ENCODE measurements at regions not wholly inside any gene's neighbourhood (a gene's known extent, or its start where the extent isn't known, plus 50 kb on each side); places are given as distances from the start of the nearest gene placed in this dataset.

DNA sequence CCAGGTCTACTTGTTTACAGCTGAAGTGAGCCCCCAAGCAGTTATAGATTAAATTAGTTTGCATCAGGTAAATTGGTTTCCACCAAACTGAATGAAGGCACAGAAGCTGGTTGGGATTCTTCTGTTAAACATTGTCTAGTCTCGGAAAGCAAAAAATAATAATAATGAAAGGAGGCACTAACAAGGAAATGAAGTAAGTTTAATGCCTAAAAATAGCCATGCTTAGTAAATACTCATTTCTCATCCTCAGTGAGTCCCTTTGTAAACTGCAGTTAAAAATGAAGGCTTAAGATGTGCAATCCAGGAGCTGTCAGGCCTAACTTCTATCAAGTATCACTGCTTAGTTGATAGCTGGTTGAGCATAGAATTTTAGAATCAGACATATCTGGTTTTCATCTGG lies 113.5 kb downstream of the BTG1 start:
- DNase-seq (ENCODE audit: low read depth in 3 of 3), result no peak

DNA sequence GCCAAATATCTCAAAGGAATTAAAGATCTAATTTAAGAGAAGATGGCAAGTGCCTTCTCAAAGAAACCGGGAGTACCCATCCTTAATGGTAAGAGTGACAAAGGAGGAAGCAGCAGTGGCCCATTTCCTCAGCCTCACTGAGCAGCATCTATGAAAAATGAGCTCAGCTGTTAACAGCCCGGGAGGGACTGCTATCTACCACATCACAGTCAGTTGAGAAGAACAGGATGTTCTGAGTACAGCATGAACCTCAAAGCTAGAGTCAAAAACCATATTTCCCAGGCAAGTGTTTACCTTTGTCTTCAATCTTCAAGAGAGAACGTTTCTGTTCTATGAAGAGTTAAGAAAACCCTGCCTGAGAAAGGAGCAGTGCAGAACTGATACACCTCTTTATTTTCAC lies 115.0 kb downstream of the BTG1 start:
- DNase-seq (ENCODE audit: low read depth in 3 of 3), result peak in 1 of 3 donors; percentile 16

DNA sequence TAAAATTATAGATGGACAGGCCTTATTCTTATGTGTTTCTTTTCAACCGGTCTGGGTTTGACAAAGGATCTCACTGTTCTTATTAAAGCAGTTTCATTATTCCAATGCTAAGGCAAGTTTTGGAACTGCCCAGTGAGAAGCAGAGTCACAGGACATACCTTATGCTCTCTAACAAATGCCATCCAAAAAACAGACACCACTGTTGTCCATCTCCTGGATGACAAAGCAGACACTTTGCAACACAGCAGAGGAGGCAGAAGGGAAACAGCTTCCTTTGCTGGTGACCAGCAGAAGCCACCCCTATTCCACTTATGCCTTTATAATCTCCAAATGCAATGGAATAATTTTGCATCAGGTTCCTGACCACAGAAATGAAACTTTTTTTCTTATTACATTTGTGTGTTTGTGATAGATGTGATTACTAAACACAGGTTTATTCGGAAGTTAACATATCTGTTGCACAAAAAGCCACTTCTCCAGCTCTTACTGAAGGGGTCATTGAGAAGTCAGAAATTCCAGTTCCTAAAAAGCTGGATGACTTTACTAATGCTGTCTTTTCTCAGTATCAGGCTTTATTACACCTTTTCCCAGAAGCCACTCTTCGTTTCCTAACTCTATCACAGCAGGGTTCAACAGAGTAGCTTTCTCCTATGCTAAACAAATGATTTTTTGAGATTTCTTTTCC lies 115.6 kb downstream of the BTG1 start:
- no peak for DNase-seq (ENCODE audit: low read depth in 3 of 3)

DNA sequence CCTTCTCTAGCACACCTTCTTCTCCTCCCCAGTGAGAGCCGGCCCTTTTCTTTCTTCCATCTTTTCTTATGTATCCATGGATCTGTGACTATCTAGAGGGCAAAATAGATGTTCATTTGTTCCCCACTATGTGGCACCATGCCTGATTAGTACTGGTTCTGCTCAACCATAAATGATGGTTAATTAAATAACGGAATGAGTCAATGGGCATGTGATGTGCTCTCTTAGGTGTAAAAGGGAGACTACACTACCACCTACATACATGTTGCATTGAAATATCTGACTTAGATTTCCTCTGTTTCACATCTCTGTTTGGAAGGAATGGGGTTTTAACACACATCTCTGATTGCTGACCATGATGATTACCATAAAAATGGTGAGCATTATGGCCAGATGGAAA lies 116.5 kb downstream of the BTG1 start:
- no peak for DNase-seq (ENCODE audit: low read depth in 3 of 3)

DNA sequence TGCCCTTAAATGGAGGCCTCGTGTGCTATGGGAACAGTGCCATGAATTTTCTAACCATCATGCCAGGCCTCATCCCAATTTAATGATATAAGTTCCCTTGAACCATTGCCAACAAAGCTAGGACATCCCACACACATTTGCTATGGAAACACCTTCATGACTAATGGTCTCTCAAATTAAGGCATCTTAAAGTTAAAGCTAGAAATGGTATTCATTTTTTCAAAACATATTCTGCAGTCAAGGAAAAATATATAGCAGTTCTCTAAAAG lies 117.3 kb downstream of the BTG1 start:
- DNase-seq (ENCODE audit: low read depth in 3 of 3), result no peak

DNA sequence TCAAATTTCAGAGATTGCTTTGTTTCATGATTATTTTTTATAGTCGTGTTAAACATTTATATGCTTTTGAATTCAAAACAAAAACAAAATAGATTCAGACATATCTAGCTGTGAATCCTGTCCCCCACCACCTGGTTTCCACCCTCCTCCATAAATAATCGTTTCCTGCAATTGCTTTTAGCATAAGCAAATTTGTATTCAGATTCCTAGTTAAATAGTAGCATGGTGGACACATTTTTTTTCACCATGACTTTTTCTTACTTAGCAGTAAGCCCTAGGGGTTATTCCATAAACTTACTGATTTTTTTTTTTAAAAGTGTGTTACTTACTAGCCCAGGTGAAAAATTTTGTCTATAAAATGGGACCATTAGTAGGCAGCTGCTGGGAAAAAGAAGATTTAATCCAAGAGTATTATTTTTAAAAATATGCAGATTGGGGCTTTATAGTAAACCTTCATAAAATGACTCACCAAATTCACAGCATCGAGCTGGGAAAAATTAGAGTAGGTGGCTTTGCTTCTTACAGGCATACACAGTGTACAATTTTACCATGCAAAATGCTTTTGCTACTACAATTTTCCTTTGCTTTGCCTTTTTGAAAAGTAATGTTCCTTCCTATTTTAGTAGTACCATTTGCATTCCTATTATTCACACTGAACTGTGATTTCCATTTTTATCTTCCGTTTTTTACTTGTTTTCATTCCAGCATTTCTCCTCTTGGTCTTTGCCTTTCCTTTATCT lies 117.8 kb downstream of the BTG1 start:
- DNase-seq (ENCODE audit: low read depth in 3 of 3), result no peak

DNA sequence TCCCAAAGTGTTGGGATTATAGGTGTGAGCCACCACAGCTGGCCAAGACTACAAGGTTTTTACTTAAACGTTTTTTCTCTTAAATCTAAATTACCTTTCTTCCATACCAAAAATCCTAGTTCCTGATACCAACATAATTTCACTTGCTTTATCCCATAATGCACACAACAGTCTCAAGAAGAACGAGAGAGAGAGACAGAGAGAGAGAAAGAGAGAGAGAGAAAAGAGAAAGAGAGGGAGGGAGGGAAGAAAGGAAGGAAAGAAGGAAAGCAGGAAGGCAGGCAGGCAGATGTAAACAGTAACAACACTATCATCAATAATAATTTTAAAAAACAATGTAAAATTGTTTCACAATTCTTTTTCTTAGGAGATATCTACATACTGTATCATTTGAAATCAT lies 118.4 kb downstream of the BTG1 start:
- no peak for DNase-seq (ENCODE audit: low read depth in 3 of 3)

DNA sequence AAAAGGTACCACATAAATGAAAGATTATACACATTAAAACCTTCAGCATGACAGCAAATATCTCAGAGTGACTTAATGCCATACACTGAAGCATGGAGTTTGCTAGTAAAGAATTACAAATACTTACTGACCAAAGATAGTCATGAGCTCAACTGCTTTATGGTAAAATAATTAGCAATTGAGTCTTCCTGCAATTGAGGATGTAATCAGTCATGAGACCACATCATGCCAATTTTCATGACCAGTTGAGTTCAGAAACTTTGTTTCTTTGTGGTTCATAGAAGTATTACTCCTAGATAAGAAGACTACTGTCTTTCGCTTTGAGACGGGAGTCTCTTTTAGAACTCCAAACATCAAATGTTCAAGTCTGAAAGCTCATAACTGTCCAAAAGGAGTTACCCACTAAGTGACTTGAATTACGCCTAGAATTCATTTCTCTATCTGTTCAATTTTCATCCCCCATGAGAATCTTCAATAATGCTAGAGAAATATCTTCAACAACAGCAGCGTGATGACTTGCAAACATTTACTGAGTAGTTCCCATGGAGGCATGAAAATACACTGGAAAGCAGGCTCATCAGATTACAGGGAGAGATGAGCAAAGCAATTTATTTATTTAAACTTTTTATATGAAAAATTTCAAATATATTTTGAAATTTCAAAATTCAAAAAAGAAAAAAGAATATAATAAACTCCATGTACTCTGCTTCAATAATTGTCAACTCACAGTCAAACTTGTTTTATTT lies 120.0 kb downstream of the BTG1 start:
- no peak for DNase-seq (ENCODE audit: low read depth in 3 of 3)

DNA sequence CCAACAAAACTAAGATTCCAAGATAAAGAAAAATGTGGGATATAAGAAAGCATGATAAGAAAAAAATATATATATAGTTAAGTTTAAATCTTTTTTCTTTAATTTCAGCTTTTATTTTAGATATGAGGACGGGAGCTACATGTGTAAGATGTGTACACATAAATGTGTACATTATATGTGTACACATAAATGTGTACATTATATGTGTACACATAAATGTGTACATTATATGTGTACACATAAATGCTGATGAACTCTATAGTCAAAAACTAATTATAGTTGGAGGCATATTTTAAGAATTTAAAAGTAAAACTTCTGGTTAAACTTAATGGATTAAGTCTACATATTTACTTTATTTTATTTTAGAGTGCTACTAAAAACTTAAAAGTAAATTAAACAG lies 123.6 kb downstream of the BTG1 start:
- DNase-seq (ENCODE audit: low read depth in 3 of 3), result no peak

DNA sequence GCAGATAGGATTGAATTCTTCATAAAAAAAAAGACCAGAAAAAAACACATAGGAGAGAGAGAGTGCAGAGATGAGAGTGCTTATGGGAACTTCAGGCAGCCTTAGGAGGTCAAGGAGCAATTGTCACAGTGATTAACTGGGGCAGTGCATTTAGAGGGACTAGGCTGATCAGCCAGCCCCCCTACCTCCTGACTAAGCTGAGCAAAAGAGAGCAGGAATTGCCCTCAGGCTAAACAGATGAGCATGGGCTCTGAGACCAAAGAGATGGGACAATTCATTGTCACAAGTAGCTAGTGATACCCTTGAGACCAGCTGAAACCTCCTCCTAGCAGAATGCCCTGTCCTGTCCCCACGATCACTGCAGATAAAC lies 124.0 kb downstream of the BTG1 start:
- no peak for DNase-seq (ENCODE audit: low read depth in 3 of 3)

DNA sequence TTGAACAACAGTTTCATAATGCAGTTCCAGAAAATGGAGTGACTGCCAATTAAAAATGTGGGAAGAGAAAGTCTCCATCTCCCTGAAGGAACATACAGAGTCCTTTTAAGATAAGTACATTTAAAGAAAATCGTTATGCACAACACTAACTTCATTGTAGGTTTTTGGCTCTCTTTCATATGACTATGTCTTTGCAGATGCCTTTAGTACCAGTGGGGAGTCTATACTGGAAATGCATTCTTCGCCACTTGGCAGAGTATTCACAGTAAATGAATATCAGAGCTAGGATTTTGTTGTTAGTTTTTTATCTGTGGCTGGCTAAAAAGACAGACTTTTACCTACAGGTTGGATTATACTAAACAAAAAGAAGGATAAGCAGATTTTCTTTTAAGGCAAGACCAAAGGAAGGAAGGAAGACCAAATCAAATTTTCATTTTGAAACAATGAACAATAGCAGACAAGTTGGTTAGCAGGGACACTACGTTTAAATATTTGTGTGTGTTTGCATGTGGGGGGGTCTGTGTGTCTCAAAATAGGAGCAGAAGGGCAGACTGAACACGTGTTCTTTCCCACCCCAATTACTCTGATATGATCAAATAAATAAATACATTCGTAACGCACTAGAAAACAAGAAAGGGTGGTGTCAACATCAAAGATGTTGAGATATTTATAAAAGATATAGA lies 124.5 kb downstream of the BTG1 start:
- DNase-seq (ENCODE audit: low read depth in 3 of 3), result no peak

DNA sequence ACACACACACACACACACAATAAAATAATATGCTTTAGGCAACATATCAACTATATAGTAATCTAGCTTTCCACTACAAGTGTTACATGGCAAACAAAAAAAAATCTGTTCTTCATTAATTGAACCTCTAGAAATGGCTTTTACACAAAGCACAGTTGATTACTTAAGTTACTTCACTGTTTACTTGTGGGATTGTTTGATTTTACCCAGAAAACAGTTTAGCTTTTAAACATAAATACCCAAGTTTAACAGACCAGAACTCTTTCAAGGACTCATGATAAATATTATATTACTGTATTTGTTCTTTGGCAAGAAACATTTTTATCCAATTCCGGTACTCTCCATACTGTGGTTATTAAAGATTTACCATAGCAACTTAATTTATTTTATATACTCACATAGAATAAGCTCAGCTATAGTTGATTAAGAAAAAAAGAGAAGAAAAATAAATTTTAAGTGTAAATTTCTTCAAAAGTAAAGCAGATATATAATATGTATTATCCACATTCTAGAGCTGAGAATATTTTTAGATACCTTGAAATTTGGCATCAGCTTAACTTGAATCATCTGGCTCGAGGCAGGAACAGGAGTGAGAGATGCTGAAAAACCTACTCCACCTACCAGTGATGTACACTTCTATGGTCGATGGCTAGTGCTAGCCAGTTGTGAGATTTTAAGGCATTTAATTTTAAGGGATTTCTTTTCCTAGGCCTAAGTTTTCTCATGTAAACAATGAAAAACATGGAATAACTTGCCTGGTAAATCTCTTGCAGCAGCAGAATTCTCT lies 126.0 kb downstream of the BTG1 start:
- DNase-seq (ENCODE audit: low read depth in 3 of 3), result no peak

DNA sequence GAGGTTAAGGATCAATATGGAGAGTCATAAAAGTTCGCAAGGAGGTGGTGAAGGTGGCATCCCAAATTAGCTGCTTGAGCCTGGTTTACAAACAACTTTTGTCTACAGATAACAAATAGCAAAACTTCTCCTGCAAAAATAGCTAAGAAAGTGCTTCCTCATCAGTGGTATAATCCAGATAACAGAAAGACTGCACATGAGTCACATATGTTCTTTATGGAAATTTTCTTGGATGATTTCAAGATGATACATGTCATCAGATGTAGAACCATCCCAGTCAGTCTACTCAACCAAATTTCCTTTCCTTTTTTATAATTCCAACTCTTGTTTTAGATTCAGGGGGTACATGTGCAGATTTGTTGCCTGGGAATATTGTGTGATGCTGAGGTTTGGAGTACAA lies 133.0 kb downstream of the BTG1 start:
- DNase-seq (ENCODE audit: low read depth in 3 of 3), result no peak

DNA sequence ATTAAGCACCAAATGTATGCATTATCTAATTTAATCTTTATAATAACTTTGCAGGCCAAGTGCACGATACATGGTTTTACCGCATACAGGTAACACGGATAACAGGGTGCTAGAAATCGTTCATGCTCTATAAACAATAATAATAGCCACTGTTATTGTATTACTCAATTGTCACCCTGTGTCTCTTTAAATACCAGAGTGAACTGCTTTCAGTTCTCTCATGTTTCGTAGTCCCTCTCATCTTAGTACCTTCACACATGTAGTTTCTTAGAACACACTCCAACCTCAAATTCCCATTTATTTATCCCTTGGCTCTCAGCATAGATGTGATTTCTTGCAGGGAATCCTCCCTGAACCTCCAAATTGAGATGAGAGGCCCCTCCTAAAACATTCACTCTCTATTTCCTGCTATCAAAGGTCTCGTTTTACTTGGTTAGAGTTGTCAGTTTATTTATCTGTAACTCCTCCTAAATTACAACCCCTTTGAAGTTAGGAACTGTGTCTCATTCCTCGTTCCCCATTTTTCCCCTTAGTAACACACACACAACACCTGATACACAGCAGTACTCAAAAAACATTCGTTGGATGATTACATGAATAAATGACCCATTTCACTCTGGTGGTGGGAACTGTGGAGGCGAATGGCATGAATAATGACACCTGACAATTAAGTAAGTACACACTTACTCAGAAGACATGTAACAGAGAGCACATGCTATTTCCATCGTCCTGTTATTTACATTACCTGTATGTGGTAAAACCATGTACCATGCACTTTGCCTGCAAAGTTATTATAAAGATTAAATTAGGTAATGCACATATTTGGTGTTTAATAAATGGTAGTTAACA lies 134.6 kb downstream of the BTG1 start:
- no peak for DNase-seq (ENCODE audit: low read depth in 3 of 3)

DNA sequence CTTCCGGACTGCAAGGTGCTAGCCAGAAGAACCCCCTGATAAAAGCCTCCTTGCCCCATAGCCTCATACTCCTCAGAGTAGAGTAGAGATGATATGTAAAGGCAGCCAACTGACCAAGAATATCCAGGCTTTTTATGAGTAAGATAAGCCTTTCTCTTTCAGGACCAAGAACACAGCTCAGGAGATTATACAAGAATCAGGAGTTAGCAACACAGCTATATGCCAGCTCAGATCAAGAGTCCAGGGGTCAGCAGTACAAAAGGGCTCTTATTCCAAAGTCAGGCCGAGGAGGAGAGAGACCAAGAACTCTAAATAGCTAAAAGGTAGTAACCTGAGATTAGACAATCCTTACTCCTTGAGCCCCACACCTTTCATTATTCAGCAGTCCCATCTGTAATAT lies 135.3 kb downstream of the BTG1 start:
- DNase-seq (ENCODE audit: low read depth in 3 of 3), result no peak

DNA sequence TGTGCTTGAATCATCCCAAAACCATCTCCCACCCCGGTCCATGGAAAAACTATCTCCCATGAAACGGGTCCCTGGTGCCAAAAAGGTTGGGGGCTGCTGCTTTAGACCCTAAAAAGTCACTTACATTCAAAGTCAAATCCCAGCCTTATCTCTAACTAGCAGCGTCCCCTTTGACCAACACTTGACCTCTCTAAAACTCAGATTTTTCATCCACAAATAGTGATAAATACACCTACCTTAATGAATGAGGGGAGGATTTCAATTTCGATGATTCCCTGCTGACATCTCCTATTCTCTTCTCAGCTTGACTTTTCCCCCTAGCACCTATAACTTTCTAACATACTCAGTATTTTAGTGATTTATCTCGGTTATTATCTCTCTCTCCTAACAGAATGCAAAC lies 137.3 kb downstream of the BTG1 start:
- DNase-seq (ENCODE audit: low read depth in 3 of 3), result no peak

DNA sequence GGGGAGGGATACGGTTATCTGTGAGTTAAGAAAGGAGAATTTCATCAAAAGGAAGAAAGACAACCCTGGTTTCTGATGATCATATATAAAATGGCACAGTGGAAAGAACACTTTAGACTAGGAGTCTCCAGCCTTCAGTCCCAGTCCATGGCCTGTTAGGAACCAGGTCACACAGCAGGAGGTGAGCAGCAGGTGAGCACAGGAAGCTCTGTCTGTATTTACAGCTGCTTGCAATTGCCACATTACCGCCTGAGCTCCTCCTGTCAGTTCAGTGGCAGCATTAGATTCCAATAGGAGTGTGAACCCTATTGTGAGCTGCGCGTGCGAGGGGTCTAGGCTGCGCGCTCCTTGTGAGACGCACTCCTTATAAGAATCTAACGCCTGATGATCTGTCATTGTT lies 137.9 kb downstream of the BTG1 start:
- no peak for DNase-seq (ENCODE audit: low read depth in 3 of 3)

DNA sequence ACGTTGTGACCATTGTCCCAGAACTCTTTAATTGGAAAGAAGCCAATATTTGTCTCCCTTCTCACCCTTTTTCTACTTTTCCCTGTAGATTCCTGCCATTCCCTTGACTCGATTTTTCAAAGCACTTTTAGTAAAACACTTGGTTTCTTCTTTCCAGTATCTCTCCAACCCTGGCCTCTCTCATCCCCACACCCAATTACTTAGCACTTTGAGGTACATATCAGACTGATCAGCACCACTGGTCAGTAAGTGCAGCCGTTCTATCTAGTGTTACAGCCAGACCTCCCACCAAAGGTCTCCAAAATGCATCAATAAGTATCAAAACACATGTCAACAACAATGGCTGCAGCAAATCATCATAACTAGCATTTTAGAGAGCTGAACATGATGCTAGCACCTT lies 141.9 kb downstream of the BTG1 start:
- DNase-seq (ENCODE audit: low read depth in 3 of 3), result no peak

DNA sequence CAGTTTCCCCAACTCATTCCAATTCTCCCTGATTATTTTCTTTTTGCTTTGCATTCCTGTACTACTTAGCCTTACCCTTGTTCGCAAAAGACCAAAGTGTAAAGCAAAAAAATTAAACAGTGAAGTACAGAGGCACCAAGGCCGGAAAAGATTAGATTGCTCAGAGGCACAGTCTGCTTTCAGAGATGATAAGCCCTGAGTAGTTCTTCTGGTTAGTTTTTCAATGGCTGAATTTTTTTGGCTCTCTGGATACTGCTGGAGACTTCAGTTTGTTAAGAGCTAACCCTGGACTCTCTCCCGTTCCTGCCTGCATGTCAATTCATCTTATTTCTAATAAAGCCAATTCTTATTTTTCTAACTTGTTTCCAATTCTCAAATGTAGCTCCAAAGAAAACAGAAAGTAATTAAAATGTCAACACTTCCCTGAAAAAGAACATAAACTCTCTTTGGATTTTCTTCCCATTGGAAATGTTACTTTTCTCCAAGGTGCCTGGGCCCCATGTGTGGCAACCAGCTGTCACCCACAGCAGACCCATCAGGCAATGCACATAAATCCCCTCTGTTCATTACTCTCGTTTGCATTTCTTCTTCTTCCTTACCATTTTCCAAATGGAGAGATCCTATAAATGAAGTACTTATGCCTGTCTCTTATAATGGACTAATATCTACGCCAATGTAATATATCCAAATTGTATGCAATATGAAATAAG lies 142.8 kb downstream of the BTG1 start:
- no peak for DNase-seq (ENCODE audit: low read depth in 3 of 3)

DNA sequence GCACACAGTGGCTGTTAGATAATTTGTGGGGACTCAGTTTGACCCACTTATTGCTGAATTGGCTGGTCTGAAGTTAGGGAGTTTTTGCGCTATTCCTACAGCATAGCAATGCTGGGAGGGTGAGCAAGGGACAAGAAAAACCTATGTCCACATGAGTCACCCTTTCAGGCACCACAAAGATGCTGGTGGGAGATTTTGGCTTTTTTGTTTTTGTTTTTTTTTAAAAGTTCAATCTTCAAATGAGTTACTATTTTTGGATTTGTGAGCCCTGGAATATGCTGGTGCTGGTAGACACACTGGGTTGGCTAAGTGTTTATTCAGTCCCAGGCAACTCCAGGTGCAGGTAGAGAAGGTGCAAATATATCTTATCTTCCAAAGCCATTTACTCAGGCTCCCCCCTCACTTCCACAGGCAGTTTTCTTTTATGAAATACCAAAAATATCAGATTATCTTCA lies 143.4 kb downstream of the BTG1 start:
- no peak for DNase-seq (ENCODE audit: low read depth in 3 of 3)
